MCF 10A (cell line): ENCODE measurements at regions not wholly inside any gene's neighbourhood (a gene's known extent, or its start where the extent isn't known, plus 50 kb on each side); places are given as distances from the start of the nearest gene placed in this dataset.
A peak's percentile ranks its signal among the peaks of the same experiment; 100 is the strongest.

ENCODE experiments used
- BruUV-seq: library from RNA; stranded (reverse); fragments of 400-500 nt; replicated peaks from 2 replicates; lab custom pipeline; 2021; lab: Mats Ljungman, UMichigan
- CTCF ChIA-PET: fragments of 300-600 bp; sonication (Branson Sonifier 250); formaldehyde crosslinking; extraction: SDS; loops from one replicate; lab custom pipeline; 2021; ENCODE audit warnings: antibody characterized with exemption, inconsistent platforms; lab: Yijun Ruan, JAX
- POLR2A ChIA-PET: fragments of 300-600, 350-650 bp; sonication (Branson Sonifier 250); formaldehyde crosslinking; extraction: SDS; loops from one replicate; lab custom pipeline; 2020; ENCODE audit warnings: antibody characterized with exemption, inconsistent platforms; lab: Yijun Ruan, JAX
- DNase-seq: peaks from one replicate; pipeline ENCODE4 v3.0.0-alpha.2; 2018; ENCODE audit not compliant: unreplicated experiment
- H3K27ac Mint-ChIP-seq: one replicate; pipeline ENCODE4 v1.8.0; 2022; ENCODE audit warnings: mild to moderate bottlenecking, low read depth, mixed read lengths; ENCODE audit not compliant: unreplicated experiment
- H3K27me3 Mint-ChIP-seq: one replicate; pipeline ENCODE4 v1.8.0; 2022; ENCODE audit warnings: mixed read lengths; ENCODE audit not compliant: insufficient read depth, unreplicated experiment
- H3K36me3 Mint-ChIP-seq: one replicate; pipeline ENCODE4 v1.8.0; 2022; ENCODE audit warnings: mild to moderate bottlenecking, moderate library complexity, mixed read lengths; ENCODE audit not compliant: insufficient read depth, unreplicated experiment
- H3K4me1 Mint-ChIP-seq: one replicate; pipeline ENCODE4 v1.8.0; 2022; ENCODE audit warnings: mixed read lengths; ENCODE audit not compliant: insufficient read depth, unreplicated experiment
- H3K4me3 Mint-ChIP-seq: one replicate; pipeline ENCODE4 v1.8.0; 2022; ENCODE audit warnings: mild to moderate bottlenecking, moderate library complexity, mixed read lengths; ENCODE audit not compliant: unreplicated experiment
- H3K9me3 Mint-ChIP-seq: one replicate; pipeline ENCODE4 v1.8.0; 2022; ENCODE audit warnings: mixed read lengths; ENCODE audit not compliant: unreplicated experiment
- CTCF ChIP-seq: fragments of 200-600 bp; IDR thresholded peaks from one replicate; pipeline ENCODE4 v1.8.0; 2022; ENCODE audit warnings: antibody characterized with exemption, mild to moderate bottlenecking; ENCODE audit not compliant: unreplicated experiment
- intact Hi-C: fragments of 100-400 bp; cut with micrococcal nuclease; formaldehyde crosslinking; loops from 2 replicates; pipeline ENCODE4 v1.14.1; 2022

GRCh38 chr4:101730291-101731117 lies 60.0 kb upstream of the BANK1 start:
- H3K9me3 Mint-ChIP-seq, result no peaks in the 10 kb centered on the region
- ChIA-PET CTCF (interaction anchor here (0.6 to 2.6 kb wide), 36 partner anchors 16 to 1734 kb away, joined by 3 to 18 read pairs (median 3); no protein-coding TSS in a partner anchor), POLR2A (interaction anchor here (0.6 to 3.0 kb wide), 4 partner anchors 88 to 639 kb away, joined by 3 to 13 read pairs (median 4); partner anchors contain the start of gene PPP3CA)

GRCh38 chr4:101727238-101727637 lies 63.3 kb upstream of the BANK1 start:
- no peaks in the 10 kb centered on the region for H3K4me1 Mint-ChIP-seq
- H3K36me3 Mint-ChIP-seq, result no peaks in the 10 kb centered on the region
- no peak overlapping the region for H3K4me3 Mint-ChIP-seq
- TF ChIP-seq CTCF, result no peak
- no peak for DNase-seq
- CTCF ChIA-PET, result no interaction called here
- POLR2A ChIA-PET, result no interaction called here
- no TSS peak for BruUV-seq
- H3K27ac Mint-ChIP-seq, result no peak overlapping the region
- no peaks in the 10 kb centered on the region for H3K27me3 Mint-ChIP-seq
- intact Hi-C loops, result no loop called here
- H3K9me3 Mint-ChIP-seq, result no peaks in the 10 kb centered on the region

More at GRCh38 chr4:101730291-101731117, 60.0 kb upstream of the BANK1 start:
- H3K4me3 Mint-ChIP-seq, result no peak overlapping the region
- BruUV-seq, result no TSS peak
- H3K4me1 Mint-ChIP-seq, result no peaks in the 10 kb centered on the region
- H3K27me3 Mint-ChIP-seq, result no peaks in the 10 kb centered on the region
- intact Hi-C loops, result loop anchor here (1.0 to 10.0 kb wide), 7 partner anchors 383 to 1308 kb away; partner anchors contain the start of gene PPP3CA
- peak; percentile 57 for TF ChIP-seq CTCF
- no peaks in the 10 kb centered on the region for H3K36me3 Mint-ChIP-seq
- H3K27ac Mint-ChIP-seq, result no peak overlapping the region
- peak; percentile 77 for DNase-seq

GRCh38 chr4:101724093-101724492 lies 66.4 kb upstream of the BANK1 start:
- intact Hi-C loops, result no loop called here
- no peaks in the 10 kb centered on the region for H3K4me1 Mint-ChIP-seq
- DNase-seq, result no peak
- POLR2A ChIA-PET, result interaction anchor here (0.6 to 1.7 kb wide), 3 partner anchors 30 to 1132 kb away, joined by 3 to 6 read pairs (median 3); partner anchors contain the start of gene PPP3CA
- no peaks in the 10 kb centered on the region for H3K36me3 Mint-ChIP-seq
- CTCF ChIA-PET, result interaction anchor here (1.7 kb wide), 1 partner anchor 555 kb away, joined by 5 read pairs; no protein-coding TSS in a partner anchor
- no peak for TF ChIP-seq CTCF
- BruUV-seq, result no TSS peak
- no peaks in the 10 kb centered on the region for H3K9me3 Mint-ChIP-seq
- no peak overlapping the region for H3K27ac Mint-ChIP-seq
- H3K4me3 Mint-ChIP-seq, result no peak overlapping the region
- no peaks in the 10 kb centered on the region for H3K27me3 Mint-ChIP-seq

GRCh38 chr4:101718810-101719209 lies 71.7 kb upstream of the BANK1 start:
- BruUV-seq, result no TSS peak
- Mint-ChIP-seq H3K4me3 (no peak overlapping the region), H3K9me3 (peaks cover 17% of the 10 kb centered on the region), H3K27ac (no peak overlapping the region), H3K36me3 (no peaks in the 10 kb centered on the region), H3K27me3 (no peaks in the 10 kb centered on the region), H3K4me1 (no peaks in the 10 kb centered on the region)
- DNase-seq, result no peak
- POLR2A ChIA-PET, result no interaction called here
- no peak for TF ChIP-seq CTCF
- CTCF ChIA-PET, result no interaction called here
- intact Hi-C loops, result no loop called here
